SK-N-SH (cell line): ENCODE measurements at regions not wholly inside any gene's neighbourhood (a gene's known extent, or its start where the extent isn't known, plus 50 kb on each side); places are given as distances from the start of the nearest gene placed in this dataset.

Source experiments
- CTCF ChIA-PET: fragments of 300-600, 350-600 bp; formaldehyde crosslinking; extraction: SDS; loops from one replicate; lab custom pipeline; 2021; lab: Yijun Ruan, JAX
- POLR2A ChIA-PET: fragments of 350-600 bp; sonication (Branson Sonifier 250); formaldehyde crosslinking; extraction: SDS; loops from one replicate; lab custom pipeline; 2020; ENCODE audit warnings: antibody characterized with exemption, inconsistent platforms; lab: Yijun Ruan, JAX
- DNase-seq: peaks from one replicate; pipeline ENCODE4 v3.0.0; 2012
- H2AFZ ChIP-seq: fragments of 200-600 bp; sonication (generic); 2 replicates; pipeline ENCODE4 v1.8.1; 2016; ENCODE audit warnings: antibody characterized with exemption, mild to moderate bottlenecking, low read depth
- H3F3A ChIP-seq: fragments of 200-600 bp; sonication (generic); replicated peaks from 2 replicates; pipeline ENCODE3; 2016; ENCODE audit warnings: antibody characterized with exemption, mild to moderate bottlenecking; ENCODE audit not compliant: insufficient read depth
- H3K27ac ChIP-seq, 2 experiments: fragments of 200-500 bp in 1 of 2; fragments of 200-600 bp in 1 of 2; sonication (Bioruptor generic) in 1 of 2; sonication (generic), shearing (Covaris generic) in 1 of 2; 2 replicates each; pipeline versions ENCODE4 v1.5.1 to v1.6.1; 2014 to 2016; ENCODE audit warnings: low read depth in 2 of 2, inconsistent platforms in 1 of 2, low read length in 1 of 2, mild to moderate bottlenecking in 1 of 2, mixed read lengths in 1 of 2
- H3K27me3 ChIP-seq: fragments of 200-600 bp; sonication (generic), shearing (Covaris generic); 2 replicates; pipeline ENCODE4 v1.6.1; 2016; ENCODE audit warnings: mixed run types; ENCODE audit not compliant: insufficient read depth
- H3K36me3 ChIP-seq, 2 experiments: fragments of 200-500 bp in 1 of 2; fragments of 200-600 bp in 1 of 2; sonication (Bioruptor generic) in 1 of 2; sonication (generic) in 1 of 2; replicated peaks in 1 of 2; 2 replicates each; pipeline versions ENCODE3 to v1.5.1; 2014 to 2016; ENCODE audit warnings: low read length in 1 of 2, mild to moderate bottlenecking in 1 of 2; ENCODE audit not compliant: insufficient read depth in 2 of 2, control insufficient read depth in 1 of 2
- H3K4me1 ChIP-seq, 2 experiments: fragments of 200-500 bp in 1 of 2; fragments of 200-600 bp in 1 of 2; sonication (Bioruptor generic) in 1 of 2; sonication (generic), shearing (Covaris generic) in 1 of 2; 2 replicates each; pipeline versions ENCODE4 v1.5.1 to v1.6.1; 2014 to 2016; ENCODE audit warnings: low read depth in 1 of 2, low read length in 1 of 2, mixed run types in 1 of 2; ENCODE audit not compliant: insufficient read depth in 2 of 2, control insufficient read depth in 1 of 2
- H3K4me2 ChIP-seq: fragments of 200-600 bp; sonication (generic), shearing (Covaris generic); 2 replicates; pipeline ENCODE4 v1.6.1; 2017; ENCODE audit warnings: mixed run types
- H3K4me3 ChIP-seq, 2 experiments: fragments of 200-500 bp in 1 of 2; fragments of 200-600 bp in 1 of 2; sonication (Bioruptor generic) in 1 of 2; sonication (generic), shearing (Covaris generic) in 1 of 2; 2 replicates each; pipeline versions ENCODE4 v1.5.1 to v1.8.1; 2014 to 2016; ENCODE audit warnings: low read depth in 2 of 2, inconsistent platforms in 1 of 2, low read length in 1 of 2, mild to moderate bottlenecking in 1 of 2, mixed read lengths in 1 of 2, moderate library complexity in 1 of 2
- H3K79me2 ChIP-seq: fragments of 200-600 bp; sonication (generic); 2 replicates; pipeline ENCODE4 v1.8.1; 2017; ENCODE audit warnings: mild to moderate bottlenecking; ENCODE audit not compliant: insufficient read depth
- H3K9ac ChIP-seq: fragments of 200-600 bp; sonication (generic); 2 replicates; pipeline ENCODE4 v1.6.1; 2017; ENCODE audit warnings: mixed run types
- H3K9me2 ChIP-seq: fragments of 200-600 bp; sonication (generic); 2 replicates; pipeline ENCODE4 v1.6.1; 2017; ENCODE audit warnings: mixed run types
- H3K9me3 ChIP-seq: fragments of 200-600 bp; sonication (generic); 2 replicates; pipeline ENCODE4 v1.6.1; 2017; ENCODE audit warnings: mixed run types, mild to moderate bottlenecking, moderate library complexity
- H4K20me1 ChIP-seq: fragments of 200-600 bp; sonication (generic); 2 replicates; pipeline ENCODE4 v1.6.1; 2017; ENCODE audit warnings: mild to moderate bottlenecking, mixed run types; ENCODE audit not compliant: insufficient read depth
- CTCF ChIP-seq: fragments of 200-600 bp; sonication (generic); IDR thresholded peaks from 2 replicates; pipeline ENCODE4 v1.6.1; 2017; ENCODE audit warnings: antibody characterized with exemption, mild to moderate bottlenecking, moderate library complexity
- ELF1 ChIP-seq: IDR thresholded peaks from 2 replicates; pipeline ENCODE4 v1.4.0; 2012
- EP300 ChIP-seq, 2 experiments: IDR thresholded peaks; 2 replicates each; pipeline versions ENCODE4 v1.4.0 to v1.6.1; 2012; ENCODE audit warnings: borderline replicate concordance in 1 of 2, low read depth in 1 of 2, low read length in 1 of 2
- EZH2phosphoT487 ChIP-seq: fragments of 200-600 bp; sonication (generic); IDR thresholded peaks from 2 replicates; pipeline ENCODE4 v1.6.1; 2017; ENCODE audit warnings: low read depth, mixed run types, mild to moderate bottlenecking, antibody characterized with exemption, moderate library complexity, borderline replicate concordance
- FOSL2 ChIP-seq: IDR thresholded peaks from 2 replicates; pipeline ENCODE4 v1.4.0; 2012; ENCODE audit warnings: low read depth, mild to moderate bottlenecking, moderate library complexity, borderline replicate concordance
- FOXJ3 ChIP-seq: sonication (generic); formaldehyde crosslinking; IDR thresholded peaks from 2 replicates; pipeline ENCODE4 v1.5.1; 2020; ENCODE audit warnings: mild to moderate bottlenecking, missing genetic modification reagents
- GABPA ChIP-seq: IDR thresholded peaks from 2 replicates; pipeline ENCODE4 v1.4.0; 2012; ENCODE audit warnings: low read depth, mild to moderate bottlenecking
- GATA2 ChIP-seq: sonication (generic); formaldehyde crosslinking; IDR thresholded peaks from 2 replicates; pipeline ENCODE4 v1.5.0; 2020; ENCODE audit warnings: mild to moderate bottlenecking, missing genetic modification reagents
- IRF3 ChIP-seq: fragments of 150-350 bp; IDR thresholded peaks from 2 replicates; pipeline ENCODE4 v1.6.1; 2016; ENCODE audit warnings: mild to moderate bottlenecking, low read depth, low read length
- JUND ChIP-seq: IDR thresholded peaks from 2 replicates; pipeline ENCODE4 v1.4.0; 2012
- MXI1 ChIP-seq: IDR thresholded peaks from 2 replicates; pipeline ENCODE4 v1.6.1; 2012; ENCODE audit warnings: mild to moderate bottlenecking, low read depth, low read length, improper control_type of control experiment
- POLR2AphosphoS5 ChIP-seq: IDR thresholded peaks from 2 replicates; pipeline ENCODE4 v1.6.1; 2012; ENCODE audit warnings: low read depth, low read length
- REST ChIP-seq: IDR thresholded peaks from 2 replicates; pipeline ENCODE4 v1.6.1; 2012; ENCODE audit warnings: mild to moderate bottlenecking, low read depth, low read length, moderate library complexity
- RXRA ChIP-seq: IDR thresholded peaks from 2 replicates; pipeline ENCODE4 v1.4.0; 2012; ENCODE audit warnings: low read depth, mild to moderate bottlenecking, borderline replicate concordance
- TAF1 ChIP-seq: IDR thresholded peaks from 2 replicates; pipeline ENCODE4 v1.6.1; 2012; ENCODE audit warnings: low read depth, mild to moderate bottlenecking, low read length, moderate library complexity, borderline replicate concordance
- TCF12 ChIP-seq: IDR thresholded peaks from 2 replicates; pipeline ENCODE4 v1.4.0; 2012
- WGBS: methylation state at CpG from one replicate; pipeline ENCODE4 v1.1.6; 2017; ENCODE audit warnings: low lambda C conversion rate; 5-methylcytosine and 5-hydroxymethylcytosine counted together
- TF ChIP-seq, protein P1 (sequence below): IDR thresholded peaks from 2 replicates; pipeline ENCODE4 v1.4.0; 2012; ENCODE audit warnings: low read depth
- TF ChIP-seq, protein P2 (sequence below): IDR thresholded peaks from 2 replicates; pipeline ENCODE4 v1.4.0; 2012; ENCODE audit warnings: low read depth, borderline replicate concordance
- TF ChIP-seq, protein P3 (sequence below): IDR thresholded peaks from 2 replicates; pipeline ENCODE4; 2012

GRCh38 chr11:26929806-26930517 is 64.0 kb upstream of the FIBIN start:
- H3K9ac ChIP-seq: no peak overlapping the region
- POLR2A ChIA-PET: no interaction called here
- no peak overlapping the region for H3K4me2 ChIP-seq
- CTCF ChIA-PET: no interaction called here
- H3K27me3 ChIP-seq: no peaks in the 10 kb centered on the region
- TF ChIP-seq ELF1: no peak
- no peak for TF ChIP-seq POLR2AphosphoS5
- TF ChIP-seq FOXJ3 (CRISPR knock-in tag): no peak
- TF ChIP-seq FOSL2: no peak
- no peak for TF ChIP-seq GABPA
- no peak for TF ChIP-seq TAF1
- no peak for TF ChIP-seq JUND
- no peak for TF ChIP-seq REST
- TF ChIP-seq IRF3: no peak
- TF ChIP-seq MXI1: no peak
- no peak for TF ChIP-seq EZH2phosphoT487
- TF ChIP-seq, protein P1, sequence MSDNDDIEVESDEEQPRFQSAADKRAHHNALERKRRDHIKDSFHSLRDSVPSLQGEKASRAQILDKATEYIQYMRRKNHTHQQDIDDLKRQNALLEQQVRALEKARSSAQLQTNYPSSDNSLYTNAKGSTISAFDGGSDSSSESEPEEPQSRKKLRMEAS: no peak
- TF ChIP-seq, protein P2, sequence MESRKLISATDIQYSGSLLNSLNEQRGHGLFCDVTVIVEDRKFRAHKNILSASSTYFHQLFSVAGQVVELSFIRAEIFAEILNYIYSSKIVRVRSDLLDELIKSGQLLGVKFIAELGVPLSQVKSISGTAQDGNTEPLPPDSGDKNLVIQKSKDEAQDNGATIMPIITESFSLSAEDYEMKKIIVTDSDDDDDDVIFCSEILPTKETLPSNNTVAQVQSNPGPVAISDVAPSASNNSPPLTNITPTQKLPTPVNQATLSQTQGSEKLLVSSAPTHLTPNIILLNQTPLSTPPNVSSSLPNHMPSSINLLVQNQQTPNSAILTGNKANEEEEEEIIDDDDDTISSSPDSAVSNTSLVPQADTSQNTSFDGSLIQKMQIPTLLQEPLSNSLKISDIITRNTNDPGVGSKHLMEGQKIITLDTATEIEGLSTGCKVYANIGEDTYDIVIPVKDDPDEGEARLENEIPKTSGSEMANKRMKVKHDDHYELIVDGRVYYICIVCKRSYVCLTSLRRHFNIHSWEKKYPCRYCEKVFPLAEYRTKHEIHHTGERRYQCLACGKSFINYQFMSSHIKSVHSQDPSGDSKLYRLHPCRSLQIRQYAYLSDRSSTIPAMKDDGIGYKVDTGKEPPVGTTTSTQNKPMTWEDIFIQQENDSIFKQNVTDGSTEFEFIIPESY: no peak
- TF ChIP-seq EP300 (IDR thresholded peaks at IDR 0.05; ENCODE audit: borderline replicate concordance in 1 of 2, low read depth in 1 of 2, low read length in 1 of 2): no peak
- no peak for TF ChIP-seq TCF12
- TF ChIP-seq, protein P3, sequence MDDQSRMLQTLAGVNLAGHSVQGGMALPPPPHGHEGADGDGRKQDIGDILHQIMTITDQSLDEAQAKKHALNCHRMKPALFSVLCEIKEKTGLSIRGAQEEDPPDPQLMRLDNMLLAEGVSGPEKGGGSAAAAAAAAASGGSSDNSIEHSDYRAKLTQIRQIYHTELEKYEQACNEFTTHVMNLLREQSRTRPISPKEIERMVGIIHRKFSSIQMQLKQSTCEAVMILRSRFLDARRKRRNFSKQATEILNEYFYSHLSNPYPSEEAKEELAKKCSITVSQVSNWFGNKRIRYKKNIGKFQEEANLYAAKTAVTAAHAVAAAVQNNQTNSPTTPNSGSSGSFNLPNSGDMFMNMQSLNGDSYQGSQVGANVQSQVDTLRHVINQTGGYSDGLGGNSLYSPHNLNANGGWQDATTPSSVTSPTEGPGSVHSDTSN: no peak
- no peak for TF ChIP-seq RXRA
- TF ChIP-seq CTCF: no peak
- no peak for TF ChIP-seq GATA2
- TF ChIP-seq, all 33 proteins: peak for 0
- Histone ChIP-seq H3K4me3 (no peak overlapping the region), H2AFZ (no peak overlapping the region), H3K4me1 (peaks cover 0 to 2% of the 10 kb centered on the region in 2 experiments; a peak in 2 of 4 replicates), H3K9me3 (no peaks in the 10 kb centered on the region), H3K27ac (no peak overlapping the region), H3K9me2 (no peaks in the 10 kb centered on the region), H3K36me3 (no peaks in the 10 kb centered on the region), H4K20me1 (no peaks in the 10 kb centered on the region), H3K79me2 (no peaks in the 10 kb centered on the region), H3F3A (no peaks in the 10 kb centered on the region)
- no peak for DNase-seq
- 56% methylated on average over 3 of the region's 3 CpGs for WGBS
